Inferior parietal cortex (tissue), 1 donor: ENCODE measurements at regions not wholly inside any gene's neighbourhood (a gene's known extent, or its start where the extent isn't known, plus 50 kb on each side); places are given as distances from the start of the nearest gene placed in this dataset.
A peak's percentile ranks its signal among the peaks of the same experiment; 100 is the strongest.
"Not testable (repeated sequence)": the region's sequence is repeated elsewhere in the genome, so short reads cannot be mapped to it uniquely, and the experiment has no call there.

Source experiments
- DNase-seq: peaks from one replicate; pipeline ENCODE4 v3.0.0-alpha.2; 2016; ENCODE audit errors: extremely low spot score

GRCh38 chr2:175256391-175256790, 74.9 kb upstream of the ATP5MC3 start:
- DNase-seq: not testable (repeated sequence)

GRCh38 chr2:175253871-175254270, 72.4 kb upstream of the ATP5MC3 start:
- DNase-seq: no peak

GRCh38 chr2:175251425-175252041, 70.0 kb upstream of the ATP5MC3 start:
- peak; percentile 69 for DNase-seq

- no peak for DNase-seq
These were observed 65.6 kb upstream of the ATP5MC3 start for GRCh38 chr2:175247159-175247558.

- no peak for DNase-seq
These were observed 63.2 kb upstream of the ATP5MC3 start for GRCh38 chr2:175244697-175245096.

- DNase-seq: no peak
These were observed 60.2 kb upstream of the ATP5MC3 start for GRCh38 chr2:175241691-175242090.

- not testable (repeated sequence) for DNase-seq
These were observed 58.5 kb upstream of the ATP5MC3 start for GRCh38 chr2:175240033-175240432.

GRCh38 chr2:175236930-175237329, 55.4 kb upstream of the ATP5MC3 start:
- DNase-seq: no peak

- DNase-seq: no peak
These were observed 53.1 kb upstream of the ATP5MC3 start for GRCh38 chr2:175234650-175235049.

- DNase-seq: no peak
These were observed 52.6 kb upstream of the ATP5MC3 start for GRCh38 chr2:175234153-175234552.

GRCh38 chr2:175233135-175233719, 51.7 kb upstream of the ATP5MC3 start:
- DNase-seq: no peak
